Esophagus squamous epithelium (tissue), 4 donors: ENCODE measurements at regions not wholly inside any gene's neighbourhood (a gene's known extent, or its start where the extent isn't known, plus 50 kb on each side); places are given as distances from the start of the nearest gene placed in this dataset.

Experiments
- POLR2A ChIP-seq, 4 donors: fragments of 450-650 bp; IDR thresholded peaks; one replicate each; pipeline ENCODE4 v1.6.1; 2017; ENCODE audit warnings: antibody characterized with exemption in 4 of 4, mild to moderate bottlenecking in 4 of 4, moderate library complexity in 3 of 4
- TF ChIP-seq, protein P1 (sequence below), 6 experiments: fragments of 450-650 bp in 4 of 6; fragments of 200-600 bp in 2 of 6; sonication (generic) in 2 of 6; IDR thresholded peaks; one replicate each; pipeline ENCODE4 v1.5.1; 2016 to 2019; ENCODE audit warnings: antibody characterized with exemption in 6 of 6, mild to moderate bottlenecking in 4 of 6, moderate library complexity in 4 of 6

DNA sequence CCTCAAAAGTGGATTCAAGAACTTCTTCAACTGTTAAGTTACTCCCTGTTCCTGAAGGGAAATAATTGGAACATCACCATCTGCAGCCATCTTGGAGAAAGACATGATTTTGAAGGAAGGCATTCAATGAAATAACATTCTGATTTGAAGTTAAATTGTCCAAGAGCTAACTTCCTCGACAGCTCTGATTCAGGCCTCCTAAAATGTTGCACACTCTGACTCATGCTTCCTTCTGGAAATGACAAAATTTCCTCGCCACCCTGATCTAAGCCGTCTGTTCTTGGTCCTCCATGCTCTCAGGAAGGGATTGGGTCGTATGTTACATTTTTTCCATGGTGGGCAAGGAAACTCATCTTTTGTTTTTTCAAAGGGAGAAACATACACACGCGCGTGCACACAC lies 496.9 kb upstream of the DIPK2B start:
- TF ChIP-seq POLR2A (IDR thresholded peaks at IDR 0.05), result no peak
- TF ChIP-seq, protein P1, sequence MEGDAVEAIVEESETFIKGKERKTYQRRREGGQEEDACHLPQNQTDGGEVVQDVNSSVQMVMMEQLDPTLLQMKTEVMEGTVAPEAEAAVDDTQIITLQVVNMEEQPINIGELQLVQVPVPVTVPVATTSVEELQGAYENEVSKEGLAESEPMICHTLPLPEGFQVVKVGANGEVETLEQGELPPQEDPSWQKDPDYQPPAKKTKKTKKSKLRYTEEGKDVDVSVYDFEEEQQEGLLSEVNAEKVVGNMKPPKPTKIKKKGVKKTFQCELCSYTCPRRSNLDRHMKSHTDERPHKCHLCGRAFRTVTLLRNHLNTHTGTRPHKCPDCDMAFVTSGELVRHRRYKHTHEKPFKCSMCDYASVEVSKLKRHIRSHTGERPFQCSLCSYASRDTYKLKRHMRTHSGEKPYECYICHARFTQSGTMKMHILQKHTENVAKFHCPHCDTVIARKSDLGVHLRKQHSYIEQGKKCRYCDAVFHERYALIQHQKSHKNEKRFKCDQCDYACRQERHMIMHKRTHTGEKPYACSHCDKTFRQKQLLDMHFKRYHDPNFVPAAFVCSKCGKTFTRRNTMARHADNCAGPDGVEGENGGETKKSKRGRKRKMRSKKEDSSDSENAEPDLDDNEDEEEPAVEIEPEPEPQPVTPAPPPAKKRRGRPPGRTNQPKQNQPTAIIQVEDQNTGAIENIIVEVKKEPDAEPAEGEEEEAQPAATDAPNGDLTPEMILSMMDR (IDR thresholded peaks at IDR 0.05), result no peak
